ENCODE measurements at regions not wholly inside any gene's neighbourhood (a gene's known extent, or its start where the extent isn't known, plus 50 kb on each side); places are given as distances from the start of the nearest gene placed in this dataset.

DNA sequence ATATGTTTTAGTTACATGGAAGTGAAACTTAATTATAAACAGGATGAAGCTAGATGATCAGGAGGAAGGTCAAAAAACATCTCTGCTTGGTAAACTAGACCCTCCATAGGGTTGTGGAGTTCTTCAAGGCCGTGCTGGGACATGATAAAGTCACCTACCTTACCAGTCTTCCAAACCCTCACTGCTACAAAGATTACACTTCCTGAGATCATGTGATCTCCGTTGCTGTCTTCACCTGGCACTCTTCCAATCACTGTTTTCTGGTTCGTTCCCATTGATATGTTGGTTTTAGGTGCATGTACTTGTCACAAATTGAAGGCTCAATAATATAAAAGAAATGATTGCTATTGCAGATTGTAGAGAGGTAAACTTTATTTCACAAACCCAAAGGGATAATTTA lies 161.5 kb upstream of the MAN1A1 start:
- DNase-seq (ENCODE audit: extremely low read depth, low read depth): no peak
- TF ChIP-seq, protein P1, sequence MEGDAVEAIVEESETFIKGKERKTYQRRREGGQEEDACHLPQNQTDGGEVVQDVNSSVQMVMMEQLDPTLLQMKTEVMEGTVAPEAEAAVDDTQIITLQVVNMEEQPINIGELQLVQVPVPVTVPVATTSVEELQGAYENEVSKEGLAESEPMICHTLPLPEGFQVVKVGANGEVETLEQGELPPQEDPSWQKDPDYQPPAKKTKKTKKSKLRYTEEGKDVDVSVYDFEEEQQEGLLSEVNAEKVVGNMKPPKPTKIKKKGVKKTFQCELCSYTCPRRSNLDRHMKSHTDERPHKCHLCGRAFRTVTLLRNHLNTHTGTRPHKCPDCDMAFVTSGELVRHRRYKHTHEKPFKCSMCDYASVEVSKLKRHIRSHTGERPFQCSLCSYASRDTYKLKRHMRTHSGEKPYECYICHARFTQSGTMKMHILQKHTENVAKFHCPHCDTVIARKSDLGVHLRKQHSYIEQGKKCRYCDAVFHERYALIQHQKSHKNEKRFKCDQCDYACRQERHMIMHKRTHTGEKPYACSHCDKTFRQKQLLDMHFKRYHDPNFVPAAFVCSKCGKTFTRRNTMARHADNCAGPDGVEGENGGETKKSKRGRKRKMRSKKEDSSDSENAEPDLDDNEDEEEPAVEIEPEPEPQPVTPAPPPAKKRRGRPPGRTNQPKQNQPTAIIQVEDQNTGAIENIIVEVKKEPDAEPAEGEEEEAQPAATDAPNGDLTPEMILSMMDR (IDR thresholded peaks at IDR 0.05; ENCODE audit: low read depth, low read length): no peak

DNA sequence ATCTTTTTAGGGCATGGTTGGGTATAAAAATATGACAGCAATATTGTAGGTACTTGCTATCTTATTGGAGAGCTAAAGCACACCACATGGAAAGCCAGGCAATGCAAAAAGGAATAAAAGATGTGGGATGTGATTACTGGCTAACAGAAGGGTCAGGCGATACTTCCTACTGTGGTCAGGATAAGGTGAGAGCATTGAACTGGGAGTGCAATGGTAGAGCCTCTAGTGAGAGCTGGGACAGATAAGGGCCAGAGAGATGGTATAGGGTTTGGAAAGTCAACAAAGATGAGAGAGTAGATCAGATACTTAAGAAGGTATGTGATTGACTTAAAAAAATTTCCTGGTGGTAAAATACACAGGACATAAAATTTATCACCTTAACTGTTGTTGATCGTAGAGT lies 160.7 kb upstream of the MAN1A1 start:
- DNase-seq (ENCODE audit: extremely low read depth, low read depth): no peak
- TF ChIP-seq, protein P1 (IDR thresholded peaks at IDR 0.05; ENCODE audit: low read depth, low read length): no peak

DNA sequence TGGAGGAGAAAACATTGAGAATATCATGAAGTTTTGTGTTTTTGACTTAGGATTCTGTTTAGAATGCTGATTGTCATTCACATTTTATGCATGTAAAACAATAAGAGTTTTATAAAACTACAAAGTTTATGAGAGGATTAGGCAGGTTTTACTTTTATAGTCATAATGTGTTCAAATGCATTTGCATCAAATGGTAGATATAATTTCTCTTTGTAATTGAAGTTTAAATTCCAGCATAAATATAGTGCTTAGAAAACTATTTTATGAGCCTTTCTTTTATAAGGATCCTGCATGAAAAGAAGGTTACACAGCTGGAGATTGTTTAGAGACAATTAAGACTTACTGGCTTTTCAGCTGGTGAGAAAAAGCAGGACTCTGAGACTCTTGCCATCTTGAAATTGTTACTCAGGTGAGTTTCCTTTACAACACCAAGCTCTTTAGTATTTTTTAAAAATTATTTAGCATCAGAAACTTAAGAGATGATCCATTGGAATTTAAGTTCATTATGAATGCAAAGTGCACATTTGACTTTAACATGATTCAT lies 157.1 kb upstream of the MAN1A1 start:
- DNase-seq (ENCODE audit: extremely low read depth, low read depth): no peak
- TF ChIP-seq, protein P1 (IDR thresholded peaks at IDR 0.05; ENCODE audit: low read depth, low read length): no peak

DNA sequence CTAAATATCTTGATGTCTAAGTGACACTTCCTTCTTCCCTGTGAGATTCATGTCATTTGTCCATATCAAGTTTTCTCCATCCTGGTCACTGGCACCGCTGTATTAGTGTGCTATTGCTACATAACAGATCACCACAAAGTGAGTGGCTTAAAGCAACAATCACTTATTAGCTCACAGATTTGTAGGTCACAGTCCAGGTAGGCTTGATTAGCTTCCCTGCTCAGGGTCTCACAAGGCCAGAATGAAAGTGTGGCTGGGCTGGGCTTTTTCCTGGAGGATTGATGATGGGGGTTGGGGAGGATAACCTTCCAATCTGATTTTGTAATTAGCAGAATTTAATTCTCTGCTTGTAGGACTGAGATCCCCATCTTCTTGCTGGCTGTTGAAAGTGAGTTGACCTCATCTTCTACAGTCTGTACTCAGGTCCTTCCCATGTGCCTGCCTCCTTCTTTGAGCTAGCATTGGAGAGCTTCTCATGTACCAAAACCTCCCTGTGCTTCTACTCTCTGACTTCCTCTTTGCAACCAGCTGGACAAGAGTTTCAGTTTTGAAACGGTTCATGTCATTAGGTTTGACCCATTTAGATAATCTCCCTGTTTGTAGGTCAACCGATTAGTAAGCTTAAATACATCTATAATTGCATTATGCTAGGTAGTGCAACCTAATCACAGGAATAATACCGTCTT lies 152.4 kb upstream of the MAN1A1 start:
- no peak for DNase-seq (ENCODE audit: extremely low read depth, low read depth)
- TF ChIP-seq, protein P1 (IDR thresholded peaks at IDR 0.05; ENCODE audit: low read depth, low read length): no peak

DNA sequence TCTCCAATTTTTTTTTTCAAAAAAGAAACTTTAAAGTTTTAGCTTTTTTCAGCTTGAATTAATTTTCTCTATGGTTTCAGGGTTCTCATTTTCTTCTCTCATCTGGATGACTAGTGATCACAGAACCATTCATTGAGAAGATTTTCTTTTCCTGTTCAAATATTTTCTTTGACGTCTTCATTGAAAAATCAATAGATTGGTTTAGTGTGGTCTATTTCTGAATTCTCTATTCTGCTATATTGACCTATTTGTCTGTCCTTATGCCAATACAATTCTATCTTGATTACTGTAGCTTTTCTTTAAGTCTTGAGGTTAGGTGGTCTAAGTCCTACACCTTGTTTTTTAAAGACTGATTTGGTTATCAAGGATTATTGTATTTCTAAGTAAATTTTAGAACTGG lies 150.2 kb upstream of the MAN1A1 start:
- no peak for DNase-seq (ENCODE audit: extremely low read depth, low read depth)
- TF ChIP-seq, protein P1 (IDR thresholded peaks at IDR 0.05; ENCODE audit: low read depth, low read length): no peak

DNA sequence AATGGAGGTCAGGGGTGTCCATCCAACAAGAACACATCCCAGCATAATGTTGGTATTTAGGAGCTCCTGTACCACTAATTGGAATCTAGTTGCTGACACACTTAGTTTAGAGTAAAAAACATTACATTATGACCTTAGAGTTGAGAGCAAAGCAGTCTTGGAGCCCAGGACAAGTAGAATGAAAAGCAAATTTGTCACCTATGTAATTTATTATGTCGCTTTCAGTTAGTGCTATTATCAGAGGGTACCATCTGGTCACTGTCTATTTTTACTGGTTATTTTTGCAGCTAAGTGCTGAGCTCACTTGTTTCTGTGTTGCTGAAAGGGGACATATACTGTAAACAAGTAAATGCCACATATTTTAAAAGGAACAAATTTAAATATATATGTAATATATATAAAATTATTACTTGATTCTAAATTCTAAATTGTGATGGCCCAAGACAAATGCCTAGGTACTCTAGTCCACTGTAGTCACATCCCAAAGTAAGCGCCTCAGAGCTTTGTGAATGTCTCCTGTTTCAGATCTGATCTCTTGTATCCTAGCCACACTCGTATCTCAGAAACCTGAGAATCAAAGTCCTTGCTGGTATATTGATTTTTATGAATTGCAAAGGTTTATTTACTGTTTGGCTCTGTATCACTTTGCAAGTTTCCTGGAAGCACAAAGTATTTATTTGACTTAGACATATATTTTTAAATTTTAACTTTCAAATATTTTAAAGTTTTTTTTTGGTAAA lies 148.6 kb upstream of the MAN1A1 start:
- TF ChIP-seq, protein P1 (IDR thresholded peaks at IDR 0.05; ENCODE audit: low read depth, low read length): no peak
- no peak for DNase-seq (ENCODE audit: extremely low read depth, low read depth)

DNA sequence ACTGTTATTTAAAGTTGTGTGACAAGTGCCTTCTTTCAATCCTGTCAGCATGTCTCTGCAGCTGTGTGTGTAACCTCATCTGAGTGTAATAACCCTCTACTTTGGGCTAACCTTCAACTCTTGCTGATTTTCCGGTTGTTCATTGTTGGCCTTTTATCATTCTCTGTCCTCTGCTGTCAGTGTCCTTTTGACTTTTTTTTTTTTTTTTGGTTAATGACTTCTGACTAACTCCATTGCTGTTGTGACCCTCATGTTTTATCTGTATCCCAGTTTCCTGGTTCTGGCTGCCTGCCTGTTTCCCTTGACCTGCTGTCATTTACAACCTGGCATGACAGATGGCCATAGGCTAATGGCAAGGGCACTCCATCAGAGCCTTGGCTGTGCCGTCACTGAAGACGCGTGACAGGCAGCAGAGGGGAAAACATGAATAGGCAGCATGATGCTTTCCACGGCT lies 145.7 kb upstream of the MAN1A1 start:
- DNase-seq (ENCODE audit: extremely low read depth, low read depth): no peak
- TF ChIP-seq, protein P1 (IDR thresholded peaks at IDR 0.05; ENCODE audit: low read depth, low read length): no peak

Data from AG09319 (cell line).